Choroid plexus epithelial cell (primary cell): ENCODE measurements at regions not wholly inside any gene's neighbourhood (a gene's known extent, or its start where the extent isn't known, plus 50 kb on each side); places are given as distances from the start of the nearest gene placed in this dataset.

Experiments used
- DNase-seq: peaks from one replicate; pipeline ENCODE4 v3.0.0-alpha.2; 2010; ENCODE audit warnings: low read depth
- H3K4me3 ChIP-seq: 2 replicates; pipeline ENCODE4 v1.5.1; 2011; ENCODE audit warnings: low read depth, mild to moderate bottlenecking, control low read depth, low read length, moderate library complexity
- TF ChIP-seq, protein P1 (sequence below): conservative IDR thresholded peaks from 2 replicates; pipeline ENCODE4 v1.5.1; 2011; ENCODE audit warnings: low read depth, mild to moderate bottlenecking, control low read depth, inconsistent platforms, low read length, moderate library complexity

- TF ChIP-seq, protein P1, sequence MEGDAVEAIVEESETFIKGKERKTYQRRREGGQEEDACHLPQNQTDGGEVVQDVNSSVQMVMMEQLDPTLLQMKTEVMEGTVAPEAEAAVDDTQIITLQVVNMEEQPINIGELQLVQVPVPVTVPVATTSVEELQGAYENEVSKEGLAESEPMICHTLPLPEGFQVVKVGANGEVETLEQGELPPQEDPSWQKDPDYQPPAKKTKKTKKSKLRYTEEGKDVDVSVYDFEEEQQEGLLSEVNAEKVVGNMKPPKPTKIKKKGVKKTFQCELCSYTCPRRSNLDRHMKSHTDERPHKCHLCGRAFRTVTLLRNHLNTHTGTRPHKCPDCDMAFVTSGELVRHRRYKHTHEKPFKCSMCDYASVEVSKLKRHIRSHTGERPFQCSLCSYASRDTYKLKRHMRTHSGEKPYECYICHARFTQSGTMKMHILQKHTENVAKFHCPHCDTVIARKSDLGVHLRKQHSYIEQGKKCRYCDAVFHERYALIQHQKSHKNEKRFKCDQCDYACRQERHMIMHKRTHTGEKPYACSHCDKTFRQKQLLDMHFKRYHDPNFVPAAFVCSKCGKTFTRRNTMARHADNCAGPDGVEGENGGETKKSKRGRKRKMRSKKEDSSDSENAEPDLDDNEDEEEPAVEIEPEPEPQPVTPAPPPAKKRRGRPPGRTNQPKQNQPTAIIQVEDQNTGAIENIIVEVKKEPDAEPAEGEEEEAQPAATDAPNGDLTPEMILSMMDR, result no peak
- no peak overlapping the region for H3K4me3 ChIP-seq
- DNase-seq, result no peak
These were observed 1009.6 kb downstream of the FLRT2 start for GRCh38 chr14:86539361-86540070.

- no peak overlapping the region for H3K4me3 ChIP-seq
- no peak for DNase-seq
- TF ChIP-seq, protein P1, result no peak
These were observed 1003.9 kb downstream of the FLRT2 start for GRCh38 chr14:86533834-86534233.

- TF ChIP-seq, protein P1, result no peak
- DNase-seq, result peak; percentile 31
- no peak overlapping the region for H3K4me3 ChIP-seq
These were observed 1002.3 kb downstream of the FLRT2 start for GRCh38 chr14:86532219-86532618.

DNA sequence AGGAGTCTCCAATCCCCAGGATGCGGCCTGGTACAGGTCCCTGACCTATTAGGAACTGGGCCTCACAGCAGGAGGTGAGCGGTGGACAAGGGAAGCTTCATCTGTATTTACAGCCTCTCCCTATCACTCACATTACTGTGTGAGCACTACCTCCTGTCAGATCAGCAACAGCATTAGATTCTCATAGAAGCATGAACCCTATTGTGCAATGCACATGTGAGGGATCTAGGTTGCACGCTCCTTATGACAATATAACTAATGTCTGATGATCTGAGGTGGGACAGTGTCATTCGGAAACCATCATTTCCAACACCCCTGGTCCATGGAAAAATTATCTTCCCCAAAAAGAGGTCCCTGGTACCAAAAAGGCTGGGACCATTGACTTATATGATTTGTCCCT, 1000.5 kb downstream of the FLRT2 start:
- TF ChIP-seq, protein P1, result no peak

GRCh38 chr14:86527312-86527711, 997.4 kb downstream of the FLRT2 start:
- TF ChIP-seq, protein P1, result no peak
- no peak overlapping the region for H3K4me3 ChIP-seq
- no peak for DNase-seq

More for the DNA sequence above, 1000.5 kb downstream of the FLRT2 start:
- H3K4me3 ChIP-seq, result no peak overlapping the region
- no peak for DNase-seq

GRCh38 chr14:86525673-86526072, 995.7 kb downstream of the FLRT2 start:
- H3K4me3 ChIP-seq, result no peak overlapping the region
- no peak for DNase-seq
- TF ChIP-seq, protein P1, result no peak

DNA sequence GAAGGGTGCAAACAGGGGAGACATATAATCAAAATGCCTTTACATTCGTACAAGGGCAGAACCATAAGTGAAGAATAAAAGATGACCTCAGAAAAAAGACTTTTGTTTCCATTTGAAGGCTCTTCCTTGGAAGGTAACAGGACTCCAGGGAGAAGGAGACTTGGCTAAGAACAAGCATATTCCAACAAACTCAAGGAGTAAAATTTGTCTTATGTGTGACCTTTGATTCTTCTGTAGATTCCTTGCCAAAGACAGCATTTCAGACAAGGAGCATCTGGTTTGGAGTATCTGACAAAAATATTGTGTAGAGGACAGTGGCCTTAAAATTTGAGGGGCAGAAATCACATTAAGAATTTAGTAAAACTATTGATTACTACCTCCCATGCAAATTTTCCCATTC, 991.9 kb downstream of the FLRT2 start:
- H3K4me3 ChIP-seq, result no peak overlapping the region
- peak; percentile 1 for DNase-seq
- TF ChIP-seq, protein P1, result no peak
